Hippocampal formation (tissue), 2 donors: ENCODE measurements at regions not wholly inside any gene's neighbourhood (a gene's known extent, or its start where the extent isn't known, plus 50 kb on each side); places are given as distances from the start of the nearest gene placed in this dataset.

Experiments used
- DNase-seq, 2 donors: peaks; one replicate each; lab custom pipeline; 2025; lab: John Stamatoyannopoulos, UW

GRCh38 chr3:162193148-162194095 lies 696.8 kb downstream of the OTOL1 start:
- DNase-seq: no peak

- DNase-seq: no peak
These were observed 698.5 kb downstream of the OTOL1 start for GRCh38 chr3:162195147-162195546.

GRCh38 chr3:162196964-162197363 lies 700.4 kb downstream of the OTOL1 start:
- no peak for DNase-seq

GRCh38 chr3:162200836-162201235 lies 704.2 kb downstream of the OTOL1 start:
- no peak for DNase-seq

- no peak for DNase-seq
These were observed 710.0 kb downstream of the OTOL1 start for GRCh38 chr3:162206648-162207047.

- no peak for DNase-seq
These were observed 714.9 kb downstream of the OTOL1 start for GRCh38 chr3:162211470-162211869.

- DNase-seq: no peak
These were observed 716.6 kb downstream of the OTOL1 start for GRCh38 chr3:162213196-162213595.

- DNase-seq: no peak
These were observed 717.3 kb downstream of the OTOL1 start for GRCh38 chr3:162213956-162214355.

- DNase-seq: peak in 1 of 2 donors; percentile 48
These were observed 721.0 kb downstream of the OTOL1 start for GRCh38 chr3:162217647-162218046.

GRCh38 chr3:162218479-162218878 lies 721.9 kb downstream of the OTOL1 start:
- no peak for DNase-seq

GRCh38 chr3:162224746-162225145 lies 728.1 kb downstream of the OTOL1 start:
- DNase-seq: no peak

- DNase-seq: no peak
These were observed 740.3 kb downstream of the OTOL1 start for GRCh38 chr3:162236949-162237348.

- no peak for DNase-seq
These were observed 754.2 kb downstream of the OTOL1 start for GRCh38 chr3:162250782-162251181.

- no peak for DNase-seq
These were observed 765.5 kb downstream of the OTOL1 start for GRCh38 chr3:162262129-162262528.

GRCh38 chr3:162263596-162263995 lies 767.0 kb downstream of the OTOL1 start:
- DNase-seq: no peak

- no peak for DNase-seq
These were observed 773.2 kb downstream of the OTOL1 start for GRCh38 chr3:162269636-162270458.

- DNase-seq: no peak
These were observed 777.5 kb downstream of the OTOL1 start for GRCh38 chr3:162274070-162274469.

GRCh38 chr3:162278834-162279233 lies 782.2 kb downstream of the OTOL1 start:
- no peak for DNase-seq

GRCh38 chr3:162285259-162285658 lies 788.7 kb downstream of the OTOL1 start:
- no peak for DNase-seq

GRCh38 chr3:162287600-162287999 lies 791.0 kb downstream of the OTOL1 start:
- DNase-seq: no peak

GRCh38 chr3:162292409-162292808 lies 795.8 kb downstream of the OTOL1 start:
- no peak for DNase-seq

GRCh38 chr3:162295323-162295983 lies 798.8 kb downstream of the OTOL1 start:
- DNase-seq: no peak
